Hepatocyte (in vitro differentiated cells): ENCODE measurements at regions not wholly inside any gene's neighbourhood (a gene's known extent, or its start where the extent isn't known, plus 50 kb on each side); places are given as distances from the start of the nearest gene placed in this dataset.

ENCODE experiments used
- CTCF ChIP-seq: fragments of 200-600 bp; sonication (generic); IDR thresholded peaks from 2 replicates; pipeline ENCODE4 v1.5.1; 2016; ENCODE audit warnings: antibody characterized with exemption, mild to moderate bottlenecking; ENCODE audit not compliant: poor library complexity
- EZH2 ChIP-seq: fragments of 200-600 bp; sonication (generic); IDR thresholded peaks from 2 replicates; pipeline ENCODE4 v1.6.1; 2016; ENCODE audit warnings: antibody characterized with exemption, mild to moderate bottlenecking, borderline replicate concordance
- EZH2phosphoT487 ChIP-seq: fragments of 200-600 bp; sonication (generic); IDR thresholded peaks from one replicate; pipeline ENCODE4 v1.6.1; 2018; ENCODE audit warnings: antibody characterized with exemption, mild to moderate bottlenecking, low read depth, moderate library complexity; ENCODE audit not compliant: unreplicated experiment, severe bottlenecking

GRCh38 chr7:69482676-69483075 lies 115.6 kb upstream of the AUTS2 start:
- no peak for TF ChIP-seq CTCF
- no peak for TF ChIP-seq EZH2
- TF ChIP-seq EZH2phosphoT487, result no peak
